ENCODE measurements at regions not wholly inside any gene's neighbourhood (a gene's known extent, or its start where the extent isn't known, plus 50 kb on each side); places are given as distances from the start of the nearest gene placed in this dataset.

GRCh38 chr20:23139524-23139923, 53.4 kb upstream of the CD93 start:
- TF ChIP-seq CTCF (IDR thresholded peaks at IDR 0.05; ENCODE audit: low read depth, low read length): no peak
- Histone ChIP-seq H3K9me3 (ENCODE audit: low read depth) (no peaks in the 10 kb centered on the region), H3K27ac (no peak overlapping the region), H3K4me1 (ENCODE audit: low read depth) (peaks cover 4% of the 10 kb centered on the region), H3K4me3 (no peak overlapping the region), H3K36me3 (no peaks in the 10 kb centered on the region), H3K27me3 (no peaks in the 10 kb centered on the region)
- DNase-seq (ENCODE audit: low read depth in 1 of 2, low spot score in 1 of 2): no peak

- H3K9me3 ChIP-seq (ENCODE audit: low read depth): no peaks in the 10 kb centered on the region
- peaks cover 4% of the 10 kb centered on the region for H3K4me1 ChIP-seq (ENCODE audit: low read depth)
- no peaks in the 10 kb centered on the region for H3K36me3 ChIP-seq
- no peak overlapping the region for H3K27ac ChIP-seq
- TF ChIP-seq CTCF (IDR thresholded peaks at IDR 0.05; ENCODE audit: low read depth, low read length): no peak
- no peaks in the 10 kb centered on the region for H3K27me3 ChIP-seq
- H3K4me3 ChIP-seq: no peak overlapping the region
- no peak for DNase-seq (ENCODE audit: low read depth in 1 of 2, low spot score in 1 of 2)
These were observed 52.6 kb upstream of the CD93 start for GRCh38 chr20:23138682-23139081.

GRCh38 chr20:23138226-23138625, 52.1 kb upstream of the CD93 start:
- no peak overlapping the region for H3K4me3 ChIP-seq
- H3K27me3 ChIP-seq: no peaks in the 10 kb centered on the region
- TF ChIP-seq CTCF (IDR thresholded peaks at IDR 0.05; ENCODE audit: low read depth, low read length): no peak
- peaks cover 4% of the 10 kb centered on the region for H3K4me1 ChIP-seq (ENCODE audit: low read depth)
- H3K9me3 ChIP-seq (ENCODE audit: low read depth): no peaks in the 10 kb centered on the region
- H3K36me3 ChIP-seq: no peaks in the 10 kb centered on the region
- no peak overlapping the region for H3K27ac ChIP-seq
- no peak for DNase-seq (ENCODE audit: low read depth in 1 of 2, low spot score in 1 of 2)

GRCh38 chr20:23136893-23137745, 51.0 kb upstream of the CD93 start:
- Histone ChIP-seq H3K27ac (no peak overlapping the region), H3K27me3 (no peaks in the 10 kb centered on the region), H3K36me3 (no peaks in the 10 kb centered on the region), H3K4me1 (ENCODE audit: low read depth) (peaks cover 3% of the 10 kb centered on the region), H3K4me3 (no peak overlapping the region), H3K9me3 (ENCODE audit: low read depth) (no peaks in the 10 kb centered on the region)
- no peak for TF ChIP-seq CTCF (IDR thresholded peaks at IDR 0.05; ENCODE audit: low read depth, low read length)
- DNase-seq (ENCODE audit: low read depth in 1 of 2, low spot score in 1 of 2): no peak

- DNase-seq (ENCODE audit: low read depth in 1 of 2, low spot score in 1 of 2): no peak
- no peaks in the 10 kb centered on the region for H3K36me3 ChIP-seq
- H3K4me3 ChIP-seq: no peak overlapping the region
- H3K27me3 ChIP-seq: no peaks in the 10 kb centered on the region
- H3K27ac ChIP-seq: no peak overlapping the region
- TF ChIP-seq CTCF (IDR thresholded peaks at IDR 0.05; ENCODE audit: low read depth, low read length): no peak
- peaks cover 6% of the 10 kb centered on the region for H3K4me1 ChIP-seq (ENCODE audit: low read depth)
- no peaks in the 10 kb centered on the region for H3K9me3 ChIP-seq (ENCODE audit: low read depth)
These were observed 49.6 kb upstream of the CD93 start for GRCh38 chr20:23135449-23136420.
